Thyroid gland (tissue), 4 donors: ENCODE measurements at regions not wholly inside any gene's neighbourhood (a gene's known extent, or its start where the extent isn't known, plus 50 kb on each side); places are given as distances from the start of the nearest gene placed in this dataset.
A peak's percentile ranks its signal among the peaks of the same experiment; 100 is the strongest.

Experiments used
- DNase-seq, 2 donors: peaks; one replicate each; pipeline ENCODE4 v3.0.0-alpha.2; 2019
- H3K27ac ChIP-seq, 3 donors: fragments of 200-600 bp; sonication (generic); 1 replicate in 2 of 3; 2 replicates in 1 of 3; pipeline ENCODE4 v1.5.1; 2016 to 2019; ENCODE audit warnings: mild to moderate bottlenecking in 1 of 3, moderate library complexity in 1 of 3
- H3K27me3 ChIP-seq: fragments of 200-600 bp; sonication (generic); one replicate; pipeline ENCODE4 v1.5.1; 2019
- H3K36me3 ChIP-seq, 2 donors: fragments of 200-600 bp; sonication (generic); one replicate each; pipeline ENCODE4 v1.5.1; 2016 to 2019
- H3K4me1 ChIP-seq, 2 donors: fragments of 200-600 bp; sonication (generic); one replicate each; pipeline ENCODE4 v1.5.1; 2017 to 2019
- H3K4me3 ChIP-seq, 3 donors: fragments of 200-600 bp; sonication (generic); replicated peaks in 1 of 3; 1 replicate in 2 of 3; 2 replicates in 1 of 3; pipeline ENCODE4 v1.5.1; 2016; ENCODE audit warnings: mild to moderate bottlenecking in 1 of 3
- H3K9me3 ChIP-seq: fragments of 200-600 bp; sonication (generic); one replicate; pipeline ENCODE4 v1.5.1; 2017
- CTCF ChIP-seq, 6 experiments: fragments of 200-600 bp in 3 of 6; fragments of 450-650 bp in 3 of 6; sonication (generic) in 3 of 6; IDR thresholded peaks; one replicate each; pipeline ENCODE4 v1.5.1; 2016 to 2019; ENCODE audit warnings: antibody characterized with exemption in 6 of 6, mild to moderate bottlenecking in 2 of 6, inconsistent platforms in 1 of 6, moderate library complexity in 1 of 6
- POLR2A ChIP-seq, 2 donors: fragments of 450-650 bp; IDR thresholded peaks; one replicate each; pipeline ENCODE4 v1.6.1; 2017; ENCODE audit warnings: antibody characterized with exemption in 2 of 2, mild to moderate bottlenecking in 2 of 2, moderate library complexity in 1 of 2
- WGBS, 2 donors: methylation state at CpG; one replicate each; pipeline ENCODE4 v1.1.5; 2017; 5-methylcytosine and 5-hydroxymethylcytosine counted together
- intact Hi-C: fragments of 100-400 bp; cut with DNase I; formaldehyde crosslinking; loops from one replicate; pipeline ENCODE4 v1.15.1; 2023

GRCh38 chr2:33673937-33674336 is 74.8 kb upstream of the FAM98A start:
- Histone ChIP-seq H3K4me1 (no peaks in the 10 kb centered on the region), H3K4me3 (no peak overlapping the region), H3K27ac (no peak overlapping the region), H3K36me3 (no peaks in the 10 kb centered on the region), H3K27me3 (no peaks in the 10 kb centered on the region), H3K9me3 (no peaks in the 10 kb centered on the region)
- WGBS, 2 donors = 33% methylated on average over 2 of the region's 2 CpGs
- no peak for TF ChIP-seq POLR2A (IDR thresholded peaks at IDR 0.05)
- peak in 2 of 6 experiments; percentile 19 to 26 for TF ChIP-seq CTCF (IDR thresholded peaks at IDR 0.05)
- DNase-seq = no peak
- intact Hi-C loops = no loop called here

- no peak for TF ChIP-seq CTCF (IDR thresholded peaks at IDR 0.05)
- TF ChIP-seq POLR2A (IDR thresholded peaks at IDR 0.05) = no peak
- DNase-seq = no peak
- H3K4me1 ChIP-seq = no peaks in the 10 kb centered on the region
- no peaks in the 10 kb centered on the region for H3K9me3 ChIP-seq
- WGBS, 2 donors = 66 to 76% methylated on average over 1 of the region's 1 CpG
- no peak overlapping the region for H3K27ac ChIP-seq
- intact Hi-C loops = no loop called here
- H3K4me3 ChIP-seq = no peak overlapping the region
- H3K36me3 ChIP-seq = no peaks in the 10 kb centered on the region
- no peaks in the 10 kb centered on the region for H3K27me3 ChIP-seq
These were observed 73.8 kb upstream of the FAM98A start for GRCh38 chr2:33672896-33673295.

GRCh38 chr2:33672389-33672788 is 73.3 kb upstream of the FAM98A start:
- no peaks in the 10 kb centered on the region for H3K36me3 ChIP-seq
- intact Hi-C loops = no loop called here
- H3K4me1 ChIP-seq = no peaks in the 10 kb centered on the region
- H3K27me3 ChIP-seq = no peaks in the 10 kb centered on the region
- no peaks in the 10 kb centered on the region for H3K9me3 ChIP-seq
- no peak overlapping the region for H3K27ac ChIP-seq
- no peak for DNase-seq
- TF ChIP-seq CTCF (IDR thresholded peaks at IDR 0.05) (no peak), POLR2A (IDR thresholded peaks at IDR 0.05) (no peak)
- 83 to 98% methylated on average over 1 of the region's 1 CpG for WGBS, 2 donors
- no peak overlapping the region for H3K4me3 ChIP-seq

GRCh38 chr2:33671198-33671597 is 72.1 kb upstream of the FAM98A start:
- Histone ChIP-seq H3K4me3 (no peak overlapping the region), H3K9me3 (no peaks in the 10 kb centered on the region), H3K4me1 (no peaks in the 10 kb centered on the region), H3K36me3 (no peaks in the 10 kb centered on the region), H3K27ac (no peak overlapping the region), H3K27me3 (no peaks in the 10 kb centered on the region)
- TF ChIP-seq POLR2A (IDR thresholded peaks at IDR 0.05) (no peak), CTCF (IDR thresholded peaks at IDR 0.05) (no peak)
- no peak for DNase-seq
- WGBS, 2 donors = 94 to 96% methylated on average over 2 of the region's 2 CpGs
- intact Hi-C loops = no loop called here

GRCh38 chr2:33670392-33670937 is 71.4 kb upstream of the FAM98A start:
- no peak for TF ChIP-seq CTCF (IDR thresholded peaks at IDR 0.05)
- no peak for TF ChIP-seq POLR2A (IDR thresholded peaks at IDR 0.05)

More at GRCh38 chr2:33670392-33670937, 71.4 kb upstream of the FAM98A start:
- Histone ChIP-seq H3K9me3 (no peaks in the 10 kb centered on the region), H3K27me3 (no peaks in the 10 kb centered on the region), H3K4me1 (no peaks in the 10 kb centered on the region), H3K27ac (no peak overlapping the region), H3K36me3 (no peaks in the 10 kb centered on the region), H3K4me3 (no peak overlapping the region)
- no peak for DNase-seq
- 88 to 91% methylated on average over 4 of the region's 4 CpGs for WGBS, 2 donors
- intact Hi-C loops = no loop called here
